H1 (cell line): ENCODE measurements at regions not wholly inside any gene's neighbourhood (a gene's known extent, or its start where the extent isn't known, plus 50 kb on each side); places are given as distances from the start of the nearest gene placed in this dataset.

Experiments used
- CTCF ChIA-PET: fragments of 300-600 bp; sonication (Branson Sonifier 250); formaldehyde crosslinking; loops from one replicate; lab custom pipeline; 2021; ENCODE audit not compliant: partially characterized antibody; lab: Charles Lee
- POLR2A ChIA-PET: fragments of 300-600 bp; sonication (Branson Sonifier 250); formaldehyde crosslinking; loops from one replicate; lab custom pipeline; 2021; ENCODE audit warnings: inconsistent platforms; ENCODE audit not compliant: partially characterized antibody; lab: Charles Lee
- DNase-seq, 2 experiments: peaks; one replicate each; pipeline versions ENCODE4 v3.0.0 to v3.0.0-alpha.2; 2010 to 2022; ENCODE audit warnings: low spot score in 2 of 2, low read depth in 1 of 2, mixed read lengths in 1 of 2
- FAIRE-seq: peaks from 2 replicates; lab custom pipeline; 2011; peaks lifted over from hg19 to GRCh38; lab: Jason Lieb, UNC
- H2AFZ ChIP-seq: 2 replicates; pipeline ENCODE4 v1.8.1; 2012; ENCODE audit warnings: low read length, inconsistent platforms
- H2AK5ac ChIP-seq: 2 replicates; pipeline ENCODE4 v1.6.1; 2013; ENCODE audit warnings: low read depth, low read length
- H2BK120ac ChIP-seq: replicated peaks from 2 replicates; pipeline ENCODE3; 2013; ENCODE audit warnings: low read depth, low read length, inconsistent platforms
- H2BK12ac ChIP-seq: 2 replicates; pipeline ENCODE4 v1.6.1; 2013; ENCODE audit warnings: low read depth, low read length
- H2BK15ac ChIP-seq: 2 replicates; pipeline ENCODE4 v1.6.1; 2013; ENCODE audit warnings: low read length
- H2BK20ac ChIP-seq: 2 replicates; pipeline ENCODE4 v1.6.1; 2013; ENCODE audit warnings: low read length
- H2BK5ac ChIP-seq: 2 replicates; pipeline ENCODE4 v1.6.1; 2013; ENCODE audit warnings: low read depth, low read length
- H3K14ac ChIP-seq: 2 replicates; pipeline ENCODE4 v1.6.1; 2013; ENCODE audit warnings: inconsistent platforms; ENCODE audit not compliant: insufficient read length
- H3K18ac ChIP-seq: 2 replicates; pipeline ENCODE4 v1.6.1; 2013; ENCODE audit warnings: low read length; ENCODE audit errors: extremely low read depth
- H3K23ac ChIP-seq: 2 replicates; pipeline ENCODE4 v1.6.1; 2013; ENCODE audit warnings: inconsistent platforms; ENCODE audit not compliant: insufficient read length
- H3K23me2 ChIP-seq: 2 replicates; pipeline ENCODE4 v1.6.1; 2013; ENCODE audit warnings: low read depth, low read length
- H3K27ac ChIP-seq: 2 replicates; pipeline ENCODE4 v1.6.1; 2011; ENCODE audit warnings: low read depth, low read length, inconsistent platforms
- H3K27me3 ChIP-seq, 4 experiments: replicated peaks in 1 of 4; 1 replicate in 1 of 4; 2 replicates in 3 of 4; pipeline versions ENCODE4 v1.6.1 to v1.8.1; 2011 to 2013; ENCODE audit warnings: low read length in 3 of 4, mild to moderate bottlenecking in 3 of 4, inconsistent platforms in 2 of 4, mixed read lengths in 2 of 4, moderate library complexity in 1 of 4; ENCODE audit not compliant: control insufficient read depth in 3 of 4, insufficient read depth in 3 of 4; ENCODE audit errors: extremely low read depth in 1 of 4
- H3K36me3 ChIP-seq, 4 experiments: 2 replicates each; pipeline versions ENCODE4 v1.6.1 to v1.8.1; 2011 to 2013; ENCODE audit warnings: mild to moderate bottlenecking in 4 of 4, low read length in 3 of 4, moderate library complexity in 2 of 4, control low read depth in 1 of 4, inconsistent platforms in 1 of 4; ENCODE audit not compliant: insufficient read depth in 4 of 4, control insufficient read depth in 2 of 4
- H3K4ac ChIP-seq: replicated peaks from 2 replicates; pipeline ENCODE3; 2013; ENCODE audit warnings: low read length, low read depth, mixed read lengths, inconsistent platforms; ENCODE audit not compliant: insufficient read length
- H3K4me1 ChIP-seq, 4 experiments: replicated peaks in 1 of 4; 1 replicate in 1 of 4; 2 replicates in 3 of 4; pipeline versions ENCODE4 v1.6.1 to v1.8.1; 2011 to 2013; ENCODE audit warnings: low read length in 3 of 4, inconsistent platforms in 2 of 4, mixed read lengths in 1 of 4; ENCODE audit not compliant: insufficient read depth in 4 of 4, control insufficient read depth in 3 of 4
- H3K4me2 ChIP-seq, 2 experiments: 2 replicates each; pipeline versions ENCODE4 v1.6.1 to v1.8.1; 2011 to 2013; ENCODE audit warnings: low read depth in 2 of 2, low read length in 2 of 2, control low read depth in 1 of 2, inconsistent platforms in 1 of 2, mild to moderate bottlenecking in 1 of 2; ENCODE audit not compliant: insufficient read depth in 1 of 2
- H3K4me3 ChIP-seq, 4 experiments: fragments of 200-600, 300-600 bp in 1 of 4; sonication (generic), shearing (Covaris generic), sonication (Bioruptor Twin) in 1 of 4; 2 replicates each; pipeline versions ENCODE4 v1.5.1 to v1.8.1; 2011 to 2016; ENCODE audit warnings: low read length in 4 of 4, low read depth in 3 of 4, control low read depth in 2 of 4, inconsistent platforms in 2 of 4, mild to moderate bottlenecking in 2 of 4, mixed read lengths in 1 of 4, moderate library complexity in 1 of 4; ENCODE audit not compliant: insufficient read depth in 2 of 4; ENCODE audit errors: extremely low read depth in 1 of 4
- H3K56ac ChIP-seq: replicated peaks from 2 replicates; pipeline ENCODE3; 2013; ENCODE audit warnings: low read depth, mild to moderate bottlenecking, mixed read lengths, low read length, inconsistent platforms; ENCODE audit not compliant: insufficient read length
- H3K79me1 ChIP-seq: 2 replicates; pipeline ENCODE4 v1.6.1; 2013; ENCODE audit warnings: low read depth, low read length, control low read depth
- H3K79me2 ChIP-seq, 2 experiments: 2 replicates each; pipeline versions ENCODE4 v1.6.1 to v1.8.1; 2012 to 2013; ENCODE audit warnings: low read length in 2 of 2, mild to moderate bottlenecking in 2 of 2, inconsistent platforms in 1 of 2; ENCODE audit not compliant: insufficient read depth in 2 of 2, control insufficient read depth in 1 of 2
- H3K9ac ChIP-seq, 4 experiments: replicated peaks in 1 of 4; 1 replicate in 1 of 4; 2 replicates in 3 of 4; pipeline versions ENCODE4 v1.6.1 to v1.8.1; 2011 to 2013; ENCODE audit warnings: low read depth in 3 of 4, low read length in 3 of 4, control low read depth in 2 of 4, mild to moderate bottlenecking in 2 of 4, moderate library complexity in 2 of 4, inconsistent platforms in 1 of 4; ENCODE audit errors: extremely low read depth in 1 of 4
- H3K9me3 ChIP-seq, 2 experiments: 2 replicates each; pipeline versions ENCODE4 v1.6.1 to v1.8.1; 2012 to 2013; ENCODE audit warnings: mild to moderate bottlenecking in 2 of 2, moderate library complexity in 2 of 2, control low read depth in 1 of 2, inconsistent platforms in 1 of 2, low read depth in 1 of 2, low read length in 1 of 2, mixed read lengths in 1 of 2; ENCODE audit not compliant: insufficient read depth in 2 of 2
- H4K20me1 ChIP-seq, 2 experiments: replicated peaks in 1 of 2; 2 replicates each; pipeline versions ENCODE3 to v1.8.1; 2011 to 2013; ENCODE audit warnings: inconsistent platforms in 2 of 2, low read length in 2 of 2, mild to moderate bottlenecking in 1 of 2; ENCODE audit not compliant: insufficient read depth in 2 of 2, control insufficient read depth in 1 of 2
- H4K5ac ChIP-seq: 2 replicates; pipeline ENCODE4 v1.6.1; 2013; ENCODE audit warnings: low read length, low read depth, mixed read lengths, inconsistent platforms; ENCODE audit not compliant: insufficient read length
- H4K8ac ChIP-seq: 2 replicates; pipeline ENCODE4 v1.8.0; 2013; ENCODE audit warnings: mild to moderate bottlenecking, moderate library complexity, low read length, inconsistent platforms; ENCODE audit not compliant: insufficient read depth; ENCODE audit errors: extremely low read depth
- H4K91ac ChIP-seq: replicated peaks from 2 replicates; pipeline ENCODE3; 2013; ENCODE audit warnings: low read length, mixed read lengths, inconsistent platforms; ENCODE audit not compliant: insufficient read length
- BACH1 ChIP-seq: IDR thresholded peaks from 2 replicates; pipeline ENCODE4 v1.6.1; 2012; ENCODE audit warnings: low read length, improper control_type of control experiment
- CTBP2 ChIP-seq: IDR thresholded peaks from 2 replicates; pipeline ENCODE4 v1.7.0; 2011; ENCODE audit warnings: borderline replicate concordance, mild to moderate bottlenecking, moderate library complexity, mixed read lengths, low read length; ENCODE audit not compliant: insufficient read depth, insufficient read length
- HDAC6 ChIP-seq: IDR thresholded peaks from one replicate; pipeline ENCODE4 v1.7.1; 2012; ENCODE audit warnings: low read depth, mild to moderate bottlenecking, inconsistent platforms, low read length, moderate library complexity
- KDM4A ChIP-seq: IDR thresholded peaks from one replicate; pipeline ENCODE4 v1.7.1; 2012; ENCODE audit warnings: low read depth, mild to moderate bottlenecking, moderate library complexity, low read length, inconsistent platforms; ENCODE audit not compliant: severe bottlenecking
- NANOG ChIP-seq: IDR thresholded peaks from 2 replicates; pipeline ENCODE4 v1.6.1; 2011; ENCODE audit warnings: low read length, low read depth, mild to moderate bottlenecking, inconsistent platforms; ENCODE audit not compliant: insufficient read depth, poor library complexity, severe bottlenecking
- PHF8 ChIP-seq: fragments of 200-600 bp; sonication (generic); conservative IDR thresholded peaks from 2 replicates; pipeline ENCODE4 v1.7.1; 2012; ENCODE audit warnings: low read depth, mild to moderate bottlenecking, inconsistent platforms, low read length, moderate library complexity
- TAF1 ChIP-seq: IDR thresholded peaks from 2 replicates; pipeline ENCODE4 v1.6.1; 2011; ENCODE audit warnings: mild to moderate bottlenecking, low read depth, low read length
- TBP ChIP-seq: IDR thresholded peaks from 2 replicates; pipeline ENCODE4 v1.6.1; 2011; ENCODE audit warnings: low read depth, low read length, improper control_type of control experiment
- TCF12 ChIP-seq: IDR thresholded peaks from 2 replicates; pipeline ENCODE4 v1.6.1; 2011; ENCODE audit warnings: low read depth, mild to moderate bottlenecking, low read length
- YY1 ChIP-seq: IDR thresholded peaks from 2 replicates; pipeline ENCODE4 v1.6.1; 2011; ENCODE audit warnings: low read depth, mild to moderate bottlenecking, low read length
- WGBS, 2 experiments: shearing (Covaris generic) in 1 of 2; methylation state at CpG; one replicate each; pipeline versions ENCODE4 v1.1.6 to v1.1.7; 2013 to 2015; ENCODE audit warnings: low lambda C conversion rate in 2 of 2, mixed read lengths in 2 of 2, inconsistent platforms in 1 of 2, low coverage in 1 of 2, missing lambda C conversion rate in 1 of 2; ENCODE audit not compliant: insufficient replicate concordance in 2 of 2, insufficient coverage in 1 of 2, insufficient read length in 1 of 2; ENCODE audit errors: extremely low coverage in 1 of 2, missing lambda C conversion rate in 1 of 2; 5-methylcytosine and 5-hydroxymethylcytosine counted together

GRCh38 chr6:1516742-1517520 is 92.8 kb upstream of the FOXC1 start:
- Histone ChIP-seq H3K4me1 (no peaks in the 10 kb centered on the region; a peak in 3 of 7 replicates), H2AFZ (no peak overlapping the region), H3K4me2 (no peak overlapping the region), H2BK20ac (no peak overlapping the region), H3K36me3 (no peaks in the 10 kb centered on the region), H2AK5ac (no peak overlapping the region), H3K9me3 (no peaks in the 10 kb centered on the region), H3K79me2 (no peaks in the 10 kb centered on the region), H4K91ac (no peak overlapping the region), H3K18ac (no peak overlapping the region), H3K27ac (no peak overlapping the region), H3K79me1 (no peaks in the 10 kb centered on the region), H3K23ac (no peak overlapping the region), H3K14ac (no peak overlapping the region), H4K8ac (no peak overlapping the region), H4K5ac (no peak overlapping the region), H3K56ac (no peak overlapping the region), H2BK15ac (no peak overlapping the region), H3K27me3 (peaks cover 0 to 4% (median under 1%) of the 10 kb centered on the region in 4 experiments; a peak in 4 of 7 replicates), H3K9ac (no peak overlapping the region), H3K4ac (no peak overlapping the region), H2BK120ac (no peak overlapping the region), H4K20me1 (no peaks in the 10 kb centered on the region), H2BK5ac (no peak overlapping the region), H3K23me2 (no peaks in the 10 kb centered on the region), H3K4me3 (no peak overlapping the region), H2BK12ac (no peak overlapping the region)
- DNase-seq (no peak), FAIRE-seq (no peak)
- 91% methylated on average over 14 of the region's 14 CpGs; no CpG with 5 or more reads in 1 of the 2 experiments for WGBS, 2 experiments
- ChIA-PET CTCF (interaction anchor here (1.3 to 1.8 kb wide), 2 partner anchors 36 to 56 kb away, joined by 3 to 4 read pairs; no protein-coding TSS in a partner anchor), POLR2A (no interaction called here)
- TF ChIP-seq YY1 (no peak), CTBP2 (no peak), TAF1 (no peak), HDAC6 (no peak), TCF12 (no peak), NANOG (no peak), KDM4A (no peak), BACH1 (no peak), PHF8 (no peak), TBP (no peak)
